Right cardiac atrium (tissue), 5 donors: ENCODE measurements at regions not wholly inside any gene's neighbourhood (a gene's known extent, or its start where the extent isn't known, plus 50 kb on each side); places are given as distances from the start of the nearest gene placed in this dataset.
A peak's percentile ranks its signal among the peaks of the same experiment; 100 is the strongest.

Experiments used
- ATAC-seq, 2 donors: fragments of 200-7000 bp; cut with Tn5 transposase; one replicate each; pipeline versions ENCODE4 v1.8.0 to v1.9.1; 2020; ENCODE audit warnings: moderate library complexity in 2 of 2, mild to moderate bottlenecking in 1 of 2
- DNase-seq, 3 donors: peaks; one replicate each; pipeline ENCODE4 v3.0.0-alpha.2; 2020
- H3K27ac ChIP-seq: one replicate; pipeline ENCODE4 v1.5.1; 2013; ENCODE audit warnings: mild to moderate bottlenecking, low read length, control low read depth, moderate library complexity
- H3K27me3 ChIP-seq: one replicate; pipeline ENCODE4 v1.6.1; 2013; ENCODE audit not compliant: control insufficient read depth, insufficient read depth
- H3K4me1 ChIP-seq: one replicate; pipeline ENCODE4 v1.6.1; 2013; ENCODE audit warnings: low read length; ENCODE audit not compliant: control insufficient read depth, insufficient read depth
- H3K4me3 ChIP-seq: one replicate; pipeline ENCODE4 v1.5.1; 2013; ENCODE audit warnings: low read length, control low read depth
- H3K9me3 ChIP-seq: one replicate; pipeline ENCODE4 v1.6.1; 2013; ENCODE audit warnings: low read length; ENCODE audit not compliant: control insufficient read depth
- WGBS: extraction: QIAGEN DNeasy Blood & Tissue Kit; methylation state at CpG from one replicate; pipeline ENCODE4 v1.1.7; 2013; 5-methylcytosine and 5-hydroxymethylcytosine counted together
- intact Hi-C, 4 donors: fragments of 100-400 bp; cut with DNase I; formaldehyde crosslinking; loops; one replicate each; pipeline versions ENCODE4 v1.11.0 to v1.14.0; 2022 to 2023
- donor health status: healthy with polysubstance abuse.
- donor health status: DM: no; HTN: yes; CAD: no.
- donor health status: DM: no; HTN: no; CAD: no.
- donor health status: DM: no; HTN: yes; CAD: no; lungs with severe emphysema.
- donor health status: DM: yes; HTN: yes; CAD: no.

- Histone ChIP-seq H3K27ac (no peak overlapping the region), H3K27me3 (no peaks in the 10 kb centered on the region), H3K9me3 (no peaks in the 10 kb centered on the region), H3K4me3 (no peak overlapping the region), H3K4me1 (peaks cover 2% of the 10 kb centered on the region)
- intact Hi-C loops = no loop called here
- WGBS = 49% methylated on average over 2 of the region's 2 CpGs
- DNase-seq = no peak
- ATAC-seq = no peak
Measured at GRCh38 chr20:16113736-16114135, 459.5 kb downstream of the KIF16B start.

- no peak overlapping the region for H3K27ac ChIP-seq
- H3K4me1 ChIP-seq = peaks cover 11% of the 10 kb centered on the region
- H3K9me3 ChIP-seq = no peaks in the 10 kb centered on the region
- no peak for ATAC-seq
- 60% methylated on average over 6 of the region's 6 CpGs for WGBS
- intact Hi-C loops = no loop called here
- H3K27me3 ChIP-seq = no peaks in the 10 kb centered on the region
- no peak overlapping the region for H3K4me3 ChIP-seq
- no peak for DNase-seq
Measured at GRCh38 chr20:16111852-16112412, 461.3 kb downstream of the KIF16B start.

- intact Hi-C loops = no loop called here
- 83% methylated on average over 5 of the region's 5 CpGs for WGBS
- DNase-seq (no peak), ATAC-seq (no peak)
- H3K4me1 ChIP-seq = peaks cover 12% of the 10 kb centered on the region
- H3K27ac ChIP-seq = no peak overlapping the region
- no peak overlapping the region for H3K4me3 ChIP-seq
- no peaks in the 10 kb centered on the region for H3K9me3 ChIP-seq
- no peaks in the 10 kb centered on the region for H3K27me3 ChIP-seq
Measured at GRCh38 chr20:16111172-16111832, 461.9 kb downstream of the KIF16B start.

- H3K27ac ChIP-seq = peak overlapping the region; percentile 64
- no peak overlapping the region for H3K4me3 ChIP-seq
- peak in 2 of 3 donors; percentile 48 to 53 for DNase-seq
- H3K4me1 ChIP-seq = peaks cover 10% of the 10 kb centered on the region
- intact Hi-C loops = no loop called here
- no peaks in the 10 kb centered on the region for H3K27me3 ChIP-seq
- ATAC-seq = peak; percentile 60 to 85
- H3K9me3 ChIP-seq = no peaks in the 10 kb centered on the region
- 24% methylated on average over 7 of the region's 7 CpGs for WGBS
Measured at GRCh38 chr20:16107172-16107870, 465.9 kb downstream of the KIF16B start.

GRCh38 chr20:16106191-16106849 is 466.9 kb downstream of the KIF16B start:
- Histone ChIP-seq H3K4me1 (peaks cover 10% of the 10 kb centered on the region), H3K4me3 (no peak overlapping the region), H3K27me3 (no peaks in the 10 kb centered on the region), H3K9me3 (no peaks in the 10 kb centered on the region), H3K27ac (no peak overlapping the region)
- WGBS = 96% methylated on average over 2 of the region's 2 CpGs
- DNase-seq (no peak), ATAC-seq (no peak)
- intact Hi-C loops = no loop called here

GRCh38 chr20:16104783-16105182 is 468.5 kb downstream of the KIF16B start:
- Histone ChIP-seq H3K27me3 (no peaks in the 10 kb centered on the region), H3K4me3 (no peak overlapping the region), H3K4me1 (peaks cover 13% of the 10 kb centered on the region), H3K9me3 (no peaks in the 10 kb centered on the region), H3K27ac (no peak overlapping the region)
- DNase-seq (no peak), ATAC-seq (peak; percentile 16 to 32)
- intact Hi-C loops = no loop called here
